IMR-90 (cell line): ENCODE measurements at regions not wholly inside any gene's neighbourhood (a gene's known extent, or its start where the extent isn't known, plus 50 kb on each side); places are given as distances from the start of the nearest gene placed in this dataset.
A peak's percentile ranks its signal among the peaks of the same experiment; 100 is the strongest.

Experiments
- ATAC-seq: fragments of 200-7000 bp; cut with Tn5 transposase; 2 replicates; pipeline ENCODE4 v1.9.1; 2020; ENCODE audit warnings: low read depth, mild to moderate bottlenecking, moderate library complexity
- BruUV-seq: library from RNA; stranded (reverse); fragments of 400-500 nt; replicated peaks from 2 replicates; lab custom pipeline; 2021; lab: Mats Ljungman, UMichigan
- CTCF ChIA-PET: fragments of 300-600 bp; formaldehyde crosslinking; extraction: SDS; loops from one replicate; lab custom pipeline; 2021; ENCODE audit warnings: antibody characterized with exemption; lab: Yijun Ruan, JAX
- POLR2A ChIA-PET: fragments of 300-600 bp; sonication (Branson Sonifier 250); formaldehyde crosslinking; loops from one replicate; lab custom pipeline; 2022; ENCODE audit warnings: antibody characterized with exemption; ENCODE audit not compliant: unreplicated experiment; lab: Charles Lee
- DNase-seq: peaks from one replicate; pipeline ENCODE4 v3.0.0; 2013
- H2AFZ ChIP-seq: replicated peaks from 2 replicates; pipeline ENCODE3; 2013; ENCODE audit warnings: low read length, mild to moderate bottlenecking; ENCODE audit not compliant: poor library complexity
- H2AK5ac ChIP-seq: 2 replicates; pipeline ENCODE4 v1.6.1; 2013; ENCODE audit warnings: low read depth, low read length, inconsistent platforms
- H2AK9ac ChIP-seq: replicated peaks from 2 replicates; pipeline ENCODE3; 2013; ENCODE audit warnings: mild to moderate bottlenecking, low read depth, low read length, moderate library complexity; ENCODE audit not compliant: poor library complexity
- H2BK120ac ChIP-seq: 2 replicates; pipeline ENCODE4 v1.6.1; 2013; ENCODE audit warnings: low read depth, low read length, inconsistent platforms
- H2BK15ac ChIP-seq: 3 replicates; pipeline ENCODE4 v1.6.1; 2013; ENCODE audit warnings: low read depth, low read length, inconsistent platforms
- H2BK20ac ChIP-seq: 2 replicates; pipeline ENCODE4 v1.6.1; 2013; ENCODE audit warnings: low read depth, mild to moderate bottlenecking, inconsistent platforms, low read length, moderate library complexity
- H2BK5ac ChIP-seq: 2 replicates; pipeline ENCODE4 v1.6.1; 2013; ENCODE audit warnings: mild to moderate bottlenecking, low read depth, low read length, inconsistent platforms; ENCODE audit not compliant: poor library complexity, severe bottlenecking
- H3K14ac ChIP-seq: replicated peaks from 2 replicates; pipeline ENCODE4 v1.6.1; 2013; ENCODE audit warnings: low read depth, low read length, inconsistent platforms
- H3K18ac ChIP-seq: 2 replicates; pipeline ENCODE4 v1.6.1; 2013; ENCODE audit warnings: low read depth, low read length, control low read depth
- H3K23ac ChIP-seq: 2 replicates; pipeline ENCODE4 v1.6.1; 2013; ENCODE audit warnings: low read depth, low read length, inconsistent platforms
- H3K27ac ChIP-seq: 2 replicates; pipeline ENCODE4 v1.5.1; 2013; ENCODE audit warnings: mild to moderate bottlenecking, control low read depth, low read length; ENCODE audit not compliant: insufficient read depth
- H3K27me3 ChIP-seq: 2 replicates; pipeline ENCODE4 v1.6.1; 2013; ENCODE audit warnings: low read length; ENCODE audit not compliant: control insufficient read depth, insufficient read depth
- H3K36me3 ChIP-seq: 2 replicates; pipeline ENCODE4 v1.6.1; 2013; ENCODE audit warnings: low read length, mixed read lengths; ENCODE audit not compliant: control insufficient read depth, insufficient read depth
- H3K4ac ChIP-seq: 2 replicates; pipeline ENCODE4 v1.6.1; 2013; ENCODE audit warnings: low read depth, low read length, inconsistent platforms
- H3K4me1 ChIP-seq: 2 replicates; pipeline ENCODE4 v1.6.1; 2013; ENCODE audit warnings: low read length, mixed read lengths; ENCODE audit not compliant: control insufficient read depth, insufficient read depth
- H3K4me2 ChIP-seq: 2 replicates; pipeline ENCODE4 v1.6.1; 2013; ENCODE audit warnings: low read depth, mild to moderate bottlenecking, control low read depth, low read length, moderate library complexity
- H3K4me3 ChIP-seq: 2 replicates; pipeline ENCODE4 v1.5.1; 2013; ENCODE audit warnings: low read depth, mild to moderate bottlenecking, control low read depth, low read length, moderate library complexity; ENCODE audit not compliant: insufficient read depth
- H3K56ac ChIP-seq: 2 replicates; pipeline ENCODE4 v1.6.1; 2013; ENCODE audit warnings: low read length, inconsistent platforms; ENCODE audit not compliant: insufficient read depth; ENCODE audit errors: extremely low read depth
- H3K79me1 ChIP-seq, 2 experiments: 2 replicates each; pipeline ENCODE4 v1.6.1; 2013; ENCODE audit warnings: low read length in 2 of 2, inconsistent platforms in 1 of 2, low read depth in 1 of 2
- H3K9ac ChIP-seq: 2 replicates; pipeline ENCODE4 v1.6.1; 2013; ENCODE audit warnings: low read depth, low read length, control low read depth
- H3K9me1 ChIP-seq: 2 replicates; pipeline ENCODE4 v1.6.1; 2013; ENCODE audit warnings: low read length, inconsistent platforms; ENCODE audit not compliant: insufficient read depth
- H3K9me3 ChIP-seq: 2 replicates; pipeline ENCODE4 v1.6.1; 2013; ENCODE audit warnings: low read length; ENCODE audit not compliant: control insufficient read depth, insufficient read depth
- H4K20me1 ChIP-seq: 2 replicates; pipeline ENCODE4 v1.6.1; 2013; ENCODE audit warnings: low read length, inconsistent platforms; ENCODE audit not compliant: insufficient read depth
- H4K5ac ChIP-seq: 2 replicates; pipeline ENCODE4 v1.6.1; 2013; ENCODE audit warnings: mild to moderate bottlenecking, low read depth, low read length, control low read depth
- H4K8ac ChIP-seq, 2 experiments: 2 replicates each; pipeline ENCODE4 v1.6.1; 2013; ENCODE audit warnings: low read depth in 2 of 2, low read length in 2 of 2, control low read depth in 1 of 2, inconsistent platforms in 1 of 2
- H4K91ac ChIP-seq: 2 replicates; pipeline ENCODE4 v1.6.1; 2013; ENCODE audit warnings: low read depth, low read length, inconsistent platforms; ENCODE audit not compliant: insufficient read depth
- BHLHE40 ChIP-seq: fragments of 150-350 bp; IDR thresholded peaks from 2 replicates; pipeline ENCODE4 v1.6.1; 2016; ENCODE audit warnings: mild to moderate bottlenecking, low read depth, low read length
- CEBPB ChIP-seq: IDR thresholded peaks from 2 replicates; pipeline ENCODE4 v1.6.1; 2012; ENCODE audit warnings: low read depth, low read length, improper control_type of control experiment
- CHD1 ChIP-seq: IDR thresholded peaks from 2 replicates; pipeline ENCODE4 v1.6.1; 2012; ENCODE audit warnings: low read depth, low read length, improper control_type of control experiment
- CTCF ChIP-seq: conservative IDR thresholded peaks from 2 replicates; pipeline ENCODE4 v1.5.1; 2012; ENCODE audit warnings: mild to moderate bottlenecking, low read depth, low read length, improper control_type of control experiment
- ELK1 ChIP-seq: fragments of 150-350 bp; IDR thresholded peaks from 2 replicates; pipeline ENCODE4 v1.6.1; 2016; ENCODE audit warnings: low read depth, mild to moderate bottlenecking, low read length, moderate library complexity, borderline replicate concordance
- FOS ChIP-seq: fragments of 150-350 bp; IDR thresholded peaks from 2 replicates; pipeline ENCODE4 v1.6.1; 2016; ENCODE audit warnings: low read depth, low read length
- MAFK ChIP-seq: IDR thresholded peaks from 2 replicates; pipeline ENCODE4 v1.6.1; 2012; ENCODE audit warnings: low read depth, low read length, improper control_type of control experiment
- MAZ ChIP-seq: IDR thresholded peaks from 2 replicates; pipeline ENCODE4 v1.6.1; 2012; ENCODE audit warnings: low read depth, mild to moderate bottlenecking, low read length, improper control_type of control experiment, moderate library complexity, borderline replicate concordance
- MXI1 ChIP-seq: IDR thresholded peaks from 2 replicates; pipeline ENCODE4 v1.6.1; 2012; ENCODE audit warnings: low read depth, mild to moderate bottlenecking, low read length, moderate library complexity, borderline replicate concordance
- NFE2L2 ChIP-seq: fragments of 150-350 bp; IDR thresholded peaks from 2 replicates; pipeline ENCODE4 v1.6.1; 2016; ENCODE audit warnings: low read depth, mild to moderate bottlenecking, low read length
- POLR2A ChIP-seq: IDR thresholded peaks from 2 replicates; pipeline ENCODE4 v1.6.1; 2012; ENCODE audit warnings: mild to moderate bottlenecking, low read depth, low read length
- RAD21 ChIP-seq: IDR thresholded peaks from 2 replicates; pipeline ENCODE4 v1.6.1; 2012; ENCODE audit warnings: low read length, improper control_type of control experiment
- RCOR1 ChIP-seq: IDR thresholded peaks from 2 replicates; pipeline ENCODE4 v1.6.1; 2012; ENCODE audit warnings: mild to moderate bottlenecking, low read length, improper control_type of control experiment; ENCODE audit not compliant: insufficient replicate concordance
- RFX5 ChIP-seq: IDR thresholded peaks from 2 replicates; pipeline ENCODE4 v1.8.0; 2012; ENCODE audit warnings: low read depth, mild to moderate bottlenecking, low read length, moderate library complexity
- SMC3 ChIP-seq: fragments of 150-350 bp; IDR thresholded peaks from 2 replicates; pipeline ENCODE4 v1.6.1; 2016; ENCODE audit warnings: low read depth, mild to moderate bottlenecking, antibody characterized with exemption, low read length, moderate library complexity
- WGBS, 2 experiments: methylation state at CpG; one replicate each; pipeline versions ENCODE4 v1.1.5 to v1.1.7; 2013; ENCODE audit warnings: missing lambda C conversion rate in 2 of 2; ENCODE audit not compliant: insufficient read length in 1 of 2; ENCODE audit errors: extremely low coverage in 2 of 2; 5-methylcytosine and 5-hydroxymethylcytosine counted together
- dilution Hi-C: fragments of 300-500 bp; cut with HindIII; formaldehyde crosslinking; loops from one replicate; pipeline ENCODE4 v1.14.3; 2018; ENCODE audit warnings: low sequenced_read_pairs; ENCODE audit not compliant: unreplicated experiment
- in situ Hi-C: fragments of 300-500 bp; cut with MboI; formaldehyde crosslinking; loops from 3 replicates; pipeline ENCODE4 v1.14.3; 2019; ENCODE audit warnings: low sequenced_read_pairs, inconsistent platforms, mixed read lengths
- intact Hi-C: fragments of 100-400 bp; cut with micrococcal nuclease; formaldehyde crosslinking; loops from 2 replicates; pipeline ENCODE4 v1.10.0; 2022

- Histone ChIP-seq H3K27me3 (no peaks in the 10 kb centered on the region), H3K23ac (peak overlapping the region; percentile 27; the same call in 1 of the 2 replicates), H2BK5ac (peak overlapping the region; percentile 99), H3K14ac (peak overlapping the region; percentile 71), H4K5ac (peak overlapping the region; percentile 95), H3K9me3 (no peaks in the 10 kb centered on the region), H3K79me1 (no peaks in the 10 kb centered on the region), H3K27ac (peak overlapping the region; percentile 81), H2AK9ac (no peak overlapping the region), H3K36me3 (no peaks in the 10 kb centered on the region), H2AFZ (no peak overlapping the region), H2BK120ac (peak overlapping the region; percentile 95), H3K4ac (peak overlapping the region; percentile 86), H3K9me1 (no peaks in the 10 kb centered on the region), H4K8ac (peak overlapping the region; percentile 62 to 91), H2AK5ac (peak overlapping the region; percentile 77), H3K56ac (peak overlapping the region; percentile 64), H3K4me2 (peak overlapping the region; percentile 46; the same call in 1 of the 2 replicates), H3K4me3 (no peak overlapping the region), H2BK20ac (peak overlapping the region; percentile 98), H3K4me1 (peaks cover 10% of the 10 kb centered on the region; the same call in 1 of the 2 replicates), H4K91ac (peak overlapping the region; percentile 69), H3K9ac (no peak overlapping the region), H3K18ac (peak overlapping the region; percentile 73), H2BK15ac (peak overlapping the region; percentile 94), H4K20me1 (no peaks in the 10 kb centered on the region)
- no CpG with 5 or more reads among the region's 3 CpGs for WGBS, 2 experiments
- ATAC-seq (no peak), DNase-seq (peak; percentile 69)
- in situ Hi-C loops (no loop called here), dilution Hi-C loops (no loop called here), intact Hi-C loops (loop anchor here (5.0 kb wide), 1 partner anchor 115 kb away; no protein-coding TSS in a partner anchor)
- POLR2A ChIA-PET: interaction anchor here (0.6 to 1.1 kb wide), 2 partner anchors 108 to 230 kb away, joined by 3 to 4 read pairs; no protein-coding TSS in a partner anchor
- CTCF ChIA-PET: no interaction called here
- no peak for TF ChIP-seq RFX5
- no peak for TF ChIP-seq SMC3
- no peak for TF ChIP-seq RCOR1
- TF ChIP-seq MAFK: no peak
- no peak for TF ChIP-seq CTCF
- TF ChIP-seq BHLHE40: no peak
- TF ChIP-seq CEBPB: no peak
- TF ChIP-seq POLR2A: no peak
- TF ChIP-seq NFE2L2: no peak
- TF ChIP-seq CHD1: no peak
- TF ChIP-seq MXI1: no peak
- no peak for TF ChIP-seq MAZ
- TF ChIP-seq FOS: no peak
- no peak for TF ChIP-seq ELK1
- TF ChIP-seq RAD21: no peak
- no TSS peak for BruUV-seq
Measured at GRCh38 chr7:81616951-81617350, 152.9 kb downstream of the HGF start.
